Spleen (tissue), 11 donors: ENCODE measurements at regions not wholly inside any gene's neighbourhood (a gene's known extent, or its start where the extent isn't known, plus 50 kb on each side); places are given as distances from the start of the nearest gene placed in this dataset.

Experiments
- DNase-seq: peaks from one replicate; pipeline ENCODE4 v3.0.0-alpha.2; 2020
- H3K27ac ChIP-seq, 8 donors: fragments of 200-600 bp; sonication (generic) in 7 of 8; 1 replicate in 4 of 8; 2 replicates in 4 of 8; pipeline versions ENCODE4 v1.5.0 to v1.8.0; 2016 to 2021; ENCODE audit warnings: inconsistent platforms in 4 of 8, mild to moderate bottlenecking in 4 of 8, moderate library complexity in 1 of 8
- H3K27me3 ChIP-seq, 7 donors: fragments of 200-600 bp; sonication (generic) in 6 of 7; replicated peaks in 1 of 7; 1 replicate in 4 of 7; 2 replicates in 3 of 7; pipeline versions ENCODE4 v1.5.0 to v1.8.0; 2016 to 2021; ENCODE audit warnings: inconsistent platforms in 3 of 7, mild to moderate bottlenecking in 1 of 7
- H3K36me3 ChIP-seq, 6 donors: fragments of 200-600 bp; sonication (generic) in 5 of 6; 1 replicate in 4 of 6; 2 replicates in 2 of 6; pipeline versions ENCODE4 v1.5.0 to v1.8.0; 2016 to 2021; ENCODE audit warnings: inconsistent platforms in 2 of 6
- H3K4me1 ChIP-seq, 6 donors: fragments of 200-600 bp; sonication (generic) in 5 of 6; 1 replicate in 3 of 6; 2 replicates in 3 of 6; pipeline versions ENCODE4 v1.5.0 to v1.8.0; 2016 to 2021; ENCODE audit warnings: inconsistent platforms in 3 of 6
- H3K4me3 ChIP-seq, 8 donors: fragments of 200-600 bp; sonication (generic) in 7 of 8; 1 replicate in 4 of 8; 2 replicates in 4 of 8; pipeline versions ENCODE4 v1.5.0 to v1.8.0; 2016 to 2021; ENCODE audit warnings: inconsistent platforms in 4 of 8, mild to moderate bottlenecking in 4 of 8, moderate library complexity in 2 of 8
- H3K9me3 ChIP-seq, 8 donors: fragments of 200-600 bp; sonication (generic) in 7 of 8; 1 replicate in 4 of 8; 2 replicates in 4 of 8; pipeline versions ENCODE4 v1.5.0 to v1.8.0; 2016 to 2021; ENCODE audit warnings: inconsistent platforms in 4 of 8
- POLR2A ChIP-seq, 3 donors: fragments of 450-650 bp; IDR thresholded peaks; one replicate each; pipeline ENCODE4 v1.5.1; 2017; ENCODE audit warnings: antibody characterized with exemption in 3 of 3, mild to moderate bottlenecking in 1 of 3
- POLR2AphosphoS5 ChIP-seq, 3 donors: sonication (generic); formaldehyde crosslinking; IDR thresholded peaks; one replicate each; pipeline ENCODE4 v1.5.1; 2017; ENCODE audit warnings: antibody characterized with exemption in 3 of 3
- WGBS, 5 donors: extraction: QIAGEN DNeasy Blood & Tissue Kit in 3 of 5; methylation state at CpG; one replicate each; pipeline versions ENCODE4 v1.1.5 to v1.1.7; 2013 to 2018; 5-methylcytosine and 5-hydroxymethylcytosine counted together
- intact Hi-C: fragments of 100-400 bp; cut with DNase I; formaldehyde crosslinking; loops from one replicate; pipeline ENCODE4 v1.15.0; 2023; ENCODE audit warnings: low total_unique reads
- TF ChIP-seq, protein P1 (sequence below), 11 experiments: fragments of 200-600 bp in 7 of 11; fragments of 450-650 bp in 4 of 11; sonication (generic) in 4 of 11; IDR thresholded peaks in 8 of 11; conservative IDR thresholded peaks in 3 of 11; 1 replicate in 7 of 11; 2 replicates in 4 of 11; pipeline versions ENCODE4 v1.4.0 to v1.8.0; 2016 to 2021; ENCODE audit warnings: antibody characterized with exemption in 11 of 11, inconsistent platforms in 4 of 11, mild to moderate bottlenecking in 1 of 11
- donor health status: healthy with polysubstance abuse.
- donor health status: DM: no; HTN: no; CAD: no; lungs with moderate emphysema.
- donor health status: DM: no; HTN: no; CAD: no.
- donor health status: Bipolar disorder and iron deficiency.
- donor health status: healthy.
- donor health status: DM: no; HTN: no; CAD: no.
- donor health status: DM: yes; HTN: yes; CAD: no.

DNA sequence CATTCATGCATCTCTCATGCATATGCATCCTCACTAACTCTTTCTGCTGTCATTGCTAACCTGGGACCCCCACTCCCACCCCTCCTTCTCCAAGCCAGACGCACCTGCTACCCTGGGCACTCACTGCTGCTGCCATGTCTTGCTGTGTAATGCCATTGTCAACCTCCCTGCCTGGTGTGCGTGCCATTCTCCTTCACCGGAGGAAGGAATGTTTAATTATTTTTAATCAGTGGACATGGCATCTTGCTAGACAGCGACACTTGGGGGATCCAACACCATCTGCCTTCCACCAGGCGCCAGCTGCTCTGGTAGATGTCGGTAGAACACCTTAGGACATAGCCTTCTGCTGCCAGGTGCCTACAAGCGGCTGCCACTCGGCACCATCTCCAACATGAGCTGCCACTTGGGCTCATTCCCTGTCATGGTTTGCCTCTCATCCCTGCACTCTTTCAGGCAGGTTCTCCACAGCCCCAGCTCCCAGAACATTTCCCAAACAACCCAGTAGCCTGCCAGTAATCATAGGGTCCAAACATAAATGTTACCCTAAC is 306.9 kb downstream of the TTLL7 start:
- intact Hi-C loops: no loop called here
- Histone ChIP-seq H3K36me3 (no peaks in the 10 kb centered on the region), H3K9me3 (peaks cover 0 to 20% (median 5%) of the 10 kb centered on the region in 8 donors), H3K4me3 (peak overlapping the region in 2 of 8 donors; percentile 9 to 65), H3K27ac (no peak overlapping the region), H3K27me3 (peaks cover 0 to 22% (median 0%) of the 10 kb centered on the region in 7 donors), H3K4me1 (peaks cover 0 to 17% (median 12%) of the 10 kb centered on the region in 6 donors)
- no peak for TF ChIP-seq POLR2A (IDR thresholded peaks at IDR 0.05)
- WGBS, 5 donors: 91 to 96% (median 92%) methylated on average over 8 of the region's 8 CpGs
- DNase-seq: no peak

- Histone ChIP-seq H3K4me3 (no peak overlapping the region), H3K36me3 (no peaks in the 10 kb centered on the region), H3K9me3 (peaks cover 0 to 20% (median 5%) of the 10 kb centered on the region in 8 donors), H3K4me1 (peaks cover 0 to 17% (median 12%) of the 10 kb centered on the region in 6 donors), H3K27me3 (peaks cover 0 to 22% (median 0%) of the 10 kb centered on the region in 7 donors), H3K27ac (no peak overlapping the region)
- intact Hi-C loops: no loop called here
- 60 to 76% (median 74%) methylated on average over 6 of the region's 6 CpGs for WGBS, 5 donors
- TF ChIP-seq POLR2A (IDR thresholded peaks at IDR 0.05) (no peak), POLR2AphosphoS5 (IDR thresholded peaks at IDR 0.05) (no peak)
- TF ChIP-seq, protein P1, sequence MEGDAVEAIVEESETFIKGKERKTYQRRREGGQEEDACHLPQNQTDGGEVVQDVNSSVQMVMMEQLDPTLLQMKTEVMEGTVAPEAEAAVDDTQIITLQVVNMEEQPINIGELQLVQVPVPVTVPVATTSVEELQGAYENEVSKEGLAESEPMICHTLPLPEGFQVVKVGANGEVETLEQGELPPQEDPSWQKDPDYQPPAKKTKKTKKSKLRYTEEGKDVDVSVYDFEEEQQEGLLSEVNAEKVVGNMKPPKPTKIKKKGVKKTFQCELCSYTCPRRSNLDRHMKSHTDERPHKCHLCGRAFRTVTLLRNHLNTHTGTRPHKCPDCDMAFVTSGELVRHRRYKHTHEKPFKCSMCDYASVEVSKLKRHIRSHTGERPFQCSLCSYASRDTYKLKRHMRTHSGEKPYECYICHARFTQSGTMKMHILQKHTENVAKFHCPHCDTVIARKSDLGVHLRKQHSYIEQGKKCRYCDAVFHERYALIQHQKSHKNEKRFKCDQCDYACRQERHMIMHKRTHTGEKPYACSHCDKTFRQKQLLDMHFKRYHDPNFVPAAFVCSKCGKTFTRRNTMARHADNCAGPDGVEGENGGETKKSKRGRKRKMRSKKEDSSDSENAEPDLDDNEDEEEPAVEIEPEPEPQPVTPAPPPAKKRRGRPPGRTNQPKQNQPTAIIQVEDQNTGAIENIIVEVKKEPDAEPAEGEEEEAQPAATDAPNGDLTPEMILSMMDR (IDR thresholded peaks at IDR 0.05 in 8 of 11, conservative IDR thresholded peaks at IDR 0.05 in 3 of 11): no peak
- DNase-seq: no peak
Observed at GRCh38 chr1:83689921-83690868, 308.7 kb downstream of the TTLL7 start.

- Histone ChIP-seq H3K27ac (no peak overlapping the region), H3K36me3 (no peaks in the 10 kb centered on the region), H3K27me3 (no peaks in the 10 kb centered on the region), H3K4me3 (no peak overlapping the region), H3K9me3 (no peaks in the 10 kb centered on the region), H3K4me1 (no peaks in the 10 kb centered on the region)
- DNase-seq: no peak
- intact Hi-C loops: no loop called here
- 82 to 99% (median 87%) methylated on average over 2 of the region's 2 CpGs for WGBS, 5 donors
- no peak for TF ChIP-seq POLR2A (IDR thresholded peaks at IDR 0.05)
- TF ChIP-seq, protein P1 (IDR thresholded peaks at IDR 0.05 in 8 of 11, conservative IDR thresholded peaks at IDR 0.05 in 3 of 11): no peak
- TF ChIP-seq POLR2AphosphoS5 (IDR thresholded peaks at IDR 0.05): no peak
Observed at GRCh38 chr1:83682132-83682531, 316.8 kb downstream of the TTLL7 start.

DNA sequence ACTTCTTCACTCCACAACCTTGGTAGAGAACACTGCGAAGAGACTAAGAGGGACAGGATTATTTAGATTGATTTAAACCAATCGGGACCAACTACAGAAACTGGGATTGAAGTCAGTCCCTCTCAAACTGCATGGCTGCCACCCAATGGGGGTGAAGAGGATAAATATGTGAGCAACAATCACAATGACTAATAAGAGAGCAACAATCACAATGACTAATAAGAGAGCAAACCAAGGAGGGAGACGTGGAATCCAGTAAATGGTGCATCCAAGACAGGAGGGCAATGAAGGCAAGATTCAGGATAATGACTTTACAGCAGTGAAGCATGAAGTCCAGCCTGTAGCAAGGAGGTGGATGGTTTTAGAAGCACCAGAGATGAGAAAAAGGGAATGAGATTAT is 322.8 kb downstream of the TTLL7 start:
- no peak for DNase-seq
- intact Hi-C loops: no loop called here
- WGBS, 5 donors: 81 to 92% (median 90%) methylated on average over 3 of the region's 3 CpGs

More for the DNA sequence above, 322.8 kb downstream of the TTLL7 start:
- H3K27me3 ChIP-seq: no peaks in the 10 kb centered on the region
- no peak overlapping the region for H3K4me3 ChIP-seq
- no peaks in the 10 kb centered on the region for H3K4me1 ChIP-seq
- TF ChIP-seq POLR2A (IDR thresholded peaks at IDR 0.05): no peak
- no peak for TF ChIP-seq POLR2AphosphoS5 (IDR thresholded peaks at IDR 0.05)
- TF ChIP-seq, protein P1 (IDR thresholded peaks at IDR 0.05 in 8 of 11, conservative IDR thresholded peaks at IDR 0.05 in 3 of 11): no peak
- H3K27ac ChIP-seq: no peak overlapping the region
- H3K36me3 ChIP-seq: no peaks in the 10 kb centered on the region
- no peaks in the 10 kb centered on the region for H3K9me3 ChIP-seq
